Panc1 (cell line): ENCODE measurements at regions not wholly inside any gene's neighbourhood (a gene's known extent, or its start where the extent isn't known, plus 50 kb on each side); places are given as distances from the start of the nearest gene placed in this dataset.

Experiments used
- ATAC-seq: fragments of 200-7000 bp; cut with Tn5 transposase; 2 replicates; pipeline ENCODE4 v1.9.1; 2020; ENCODE audit warnings: mild to moderate bottlenecking, moderate library complexity
- BruUV-seq: library from RNA; stranded (reverse); fragments of 400-500 nt; replicated peaks from 2 replicates; lab custom pipeline; 2021; lab: Mats Ljungman, UMichigan
- CTCF ChIA-PET: fragments of 300-600 bp; sonication (Branson Sonifier 250); formaldehyde crosslinking; loops from one replicate; lab custom pipeline; 2022; ENCODE audit warnings: antibody characterized with exemption; lab: Charles Lee
- POLR2A ChIA-PET: fragments of 300-600 bp; sonication (Branson Sonifier 250); formaldehyde crosslinking; loops from one replicate; lab custom pipeline; 2022; ENCODE audit warnings: antibody characterized with exemption; lab: Charles Lee
- DNase-seq: peaks from one replicate; pipeline ENCODE4 v3.0.0-alpha.2; 2010; ENCODE audit warnings: low read depth, low spot score
- H3K27ac ChIP-seq: 2 replicates; pipeline ENCODE4 v1.5.1; 2011; ENCODE audit warnings: mild to moderate bottlenecking, low read length, inconsistent platforms
- H3K27me3 ChIP-seq: fragments of 200-500 bp; sonication (Bioruptor generic); 2 replicates; pipeline ENCODE4 v1.6.0; 2014; ENCODE audit warnings: low read length, inconsistent platforms; ENCODE audit not compliant: control insufficient read depth, insufficient read depth
- H3K36me3 ChIP-seq: fragments of 200-500 bp; sonication (Bioruptor generic); 2 replicates; pipeline ENCODE4 v1.5.1; 2014; ENCODE audit warnings: inconsistent platforms, mild to moderate bottlenecking, low read length, moderate library complexity; ENCODE audit not compliant: control insufficient read depth, insufficient read depth
- H3K4me1 ChIP-seq: 2 replicates; pipeline ENCODE4 v1.5.1; 2011; ENCODE audit warnings: inconsistent platforms, mild to moderate bottlenecking, low read length, moderate library complexity; ENCODE audit not compliant: control insufficient read depth, insufficient read depth
- H3K4me3 ChIP-seq, 2 experiments: 2 replicates each; pipeline ENCODE4 v1.5.1; 2011 to 2012; ENCODE audit warnings: low read depth in 2 of 2, low read length in 2 of 2, mild to moderate bottlenecking in 2 of 2, inconsistent platforms in 1 of 2, moderate library complexity in 1 of 2
- H3K9me3 ChIP-seq: fragments of 200-500 bp; sonication (Bioruptor generic); 2 replicates; pipeline ENCODE4 v1.5.1; 2014; ENCODE audit warnings: low read depth, mild to moderate bottlenecking, inconsistent platforms, low read length, moderate library complexity; ENCODE audit not compliant: control insufficient read depth, insufficient read depth
- CTCF ChIP-seq: fragments of 450-650 bp; IDR thresholded peaks from 2 replicates; pipeline ENCODE4 v1.5.1; 2017; ENCODE audit warnings: mild to moderate bottlenecking
- POLR2AphosphoS5 ChIP-seq: IDR thresholded peaks from 2 replicates; pipeline ENCODE4 v1.6.1; 2012; ENCODE audit warnings: mild to moderate bottlenecking, low read depth, low read length, moderate library complexity
- REST ChIP-seq, 2 experiments: IDR thresholded peaks; 2 replicates each; pipeline ENCODE4 v1.6.1; 2011 to 2012; ENCODE audit warnings: low read depth in 2 of 2, control low read depth in 1 of 2, low read length in 1 of 2, mild to moderate bottlenecking in 1 of 2, moderate library complexity in 1 of 2; ENCODE audit not compliant: insufficient read depth in 1 of 2
- SIN3A ChIP-seq: IDR thresholded peaks from 2 replicates; pipeline ENCODE4 v1.6.1; 2012; ENCODE audit warnings: low read depth, mild to moderate bottlenecking, low read length, moderate library complexity, borderline replicate concordance; ENCODE audit not compliant: insufficient read depth
- TCF7L2 ChIP-seq: IDR thresholded peaks from 2 replicates; pipeline ENCODE4 v1.6.1; 2011; ENCODE audit warnings: mild to moderate bottlenecking, low read depth, low read length, inconsistent platforms
- in situ Hi-C: cut with HindIII; loops from 2 replicates; pipeline ENCODE4 v1.10.0; 2016; ENCODE audit warnings: low sequenced_read_pairs, low pct_unique_long_range_greater_than_20kb
- intact Hi-C: fragments of 100-400 bp; cut with micrococcal nuclease; formaldehyde crosslinking; loops from one replicate; pipeline ENCODE4 v1.10.0; 2022; ENCODE audit not compliant: unreplicated experiment

- Histone ChIP-seq H3K4me3 (no peak overlapping the region), H3K36me3 (no peaks in the 10 kb centered on the region), H3K9me3 (no peaks in the 10 kb centered on the region), H3K4me1 (no peaks in the 10 kb centered on the region), H3K27me3 (peaks cover 27% of the 10 kb centered on the region), H3K27ac (no peak overlapping the region)
- TF ChIP-seq SIN3A (no peak), CTCF (no peak), REST (IDR thresholded peaks at IDR 0.05; ENCODE audit: insufficient read depth in 1 of 2, low read depth in 2 of 2, low read length in 1 of 2) (no peak), TCF7L2 (no peak), POLR2AphosphoS5 (no peak)
- intact Hi-C loops, result no loop called here
- DNase-seq (no peak), ATAC-seq (no peak)
- in situ Hi-C loops, result no loop called here
- POLR2A ChIA-PET, result no interaction called here
- CTCF ChIA-PET, result no interaction called here
- BruUV-seq, result no TSS peak
Observed at GRCh38 chr10:131426534-131426898, 115.0 kb upstream of the TCERG1L start.

GRCh38 chr10:131427281-131427680, 115.8 kb upstream of the TCERG1L start:
- ATAC-seq (no peak), DNase-seq (no peak)
- intact Hi-C loops, result no loop called here
- no TSS peak for BruUV-seq
- Histone ChIP-seq H3K36me3 (no peaks in the 10 kb centered on the region), H3K4me3 (no peak overlapping the region), H3K27ac (no peak overlapping the region), H3K4me1 (no peaks in the 10 kb centered on the region), H3K9me3 (no peaks in the 10 kb centered on the region), H3K27me3 (peaks cover 27% of the 10 kb centered on the region)
- in situ Hi-C loops, result no loop called here
- ChIA-PET POLR2A (no interaction called here), CTCF (no interaction called here)
- TF ChIP-seq REST (IDR thresholded peaks at IDR 0.05; ENCODE audit: insufficient read depth in 1 of 2, low read depth in 2 of 2, low read length in 1 of 2) (no peak), TCF7L2 (peak; percentile 38; the same call in 1 of the 2 replicates)
